ENCODE measurements at regions not wholly inside any gene's neighbourhood (a gene's known extent, or its start where the extent isn't known, plus 50 kb on each side); places are given as distances from the start of the nearest gene placed in this dataset.

DNA sequence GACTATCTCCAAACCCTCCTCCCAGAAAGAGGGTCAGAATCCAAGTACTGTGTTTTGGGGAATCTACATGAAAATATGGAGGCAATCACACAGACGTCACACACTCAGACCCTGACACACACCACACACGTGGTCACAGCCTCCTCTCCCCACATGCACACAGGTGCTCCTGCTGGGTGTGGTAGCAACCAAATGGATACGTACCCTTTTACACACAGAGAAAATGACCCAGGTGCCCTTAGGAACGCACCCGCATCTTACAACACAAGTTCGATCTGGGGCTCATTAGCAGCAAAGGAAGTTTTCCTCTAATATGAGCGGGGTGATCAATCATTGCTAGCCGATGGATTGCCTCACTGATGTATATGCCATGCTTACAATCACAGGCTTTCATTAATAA is 480.2 kb upstream of the KLF4 start:
- no peaks in the 10 kb centered on the region for H3K79me2 ChIP-seq (replicated peaks; ENCODE audit: insufficient read depth)
- no peak overlapping the region for H3K27ac Mint-ChIP-seq
- no peaks in the 10 kb centered on the region for H3F3A ChIP-seq (replicated peaks; ENCODE audit: low read depth)
- no peaks in the 10 kb centered on the region for H3K36me3 ChIP-seq (ENCODE audit: insufficient read depth)
- no peak for ATAC-seq
- H3K4me2 ChIP-seq: no peak overlapping the region
- no peak overlapping the region for H3K27ac ChIP-seq (ENCODE audit: low read depth)
- H3K4me1 ChIP-seq (ENCODE audit: insufficient read depth): no peaks in the 10 kb centered on the region
- no peaks in the 10 kb centered on the region for H3K9me3 Mint-ChIP-seq
- H2AFZ ChIP-seq: no peak overlapping the region
- H3K27me3 ChIP-seq (ENCODE audit: insufficient read depth): no peaks in the 10 kb centered on the region
- no peaks in the 10 kb centered on the region for H4K20me1 ChIP-seq (replicated peaks; ENCODE audit: insufficient read depth)
- H3K9me2 ChIP-seq (ENCODE audit: insufficient read depth): 0 out of 2 replicates have a peak, but pooled peaks cover 3% of the 10 kb centered on the region
- H3K4me1 Mint-ChIP-seq: peaks cover 4% of the 10 kb centered on the region
- H3K4me3 Mint-ChIP-seq: no peak overlapping the region
- TF ChIP-seq, protein P1, sequence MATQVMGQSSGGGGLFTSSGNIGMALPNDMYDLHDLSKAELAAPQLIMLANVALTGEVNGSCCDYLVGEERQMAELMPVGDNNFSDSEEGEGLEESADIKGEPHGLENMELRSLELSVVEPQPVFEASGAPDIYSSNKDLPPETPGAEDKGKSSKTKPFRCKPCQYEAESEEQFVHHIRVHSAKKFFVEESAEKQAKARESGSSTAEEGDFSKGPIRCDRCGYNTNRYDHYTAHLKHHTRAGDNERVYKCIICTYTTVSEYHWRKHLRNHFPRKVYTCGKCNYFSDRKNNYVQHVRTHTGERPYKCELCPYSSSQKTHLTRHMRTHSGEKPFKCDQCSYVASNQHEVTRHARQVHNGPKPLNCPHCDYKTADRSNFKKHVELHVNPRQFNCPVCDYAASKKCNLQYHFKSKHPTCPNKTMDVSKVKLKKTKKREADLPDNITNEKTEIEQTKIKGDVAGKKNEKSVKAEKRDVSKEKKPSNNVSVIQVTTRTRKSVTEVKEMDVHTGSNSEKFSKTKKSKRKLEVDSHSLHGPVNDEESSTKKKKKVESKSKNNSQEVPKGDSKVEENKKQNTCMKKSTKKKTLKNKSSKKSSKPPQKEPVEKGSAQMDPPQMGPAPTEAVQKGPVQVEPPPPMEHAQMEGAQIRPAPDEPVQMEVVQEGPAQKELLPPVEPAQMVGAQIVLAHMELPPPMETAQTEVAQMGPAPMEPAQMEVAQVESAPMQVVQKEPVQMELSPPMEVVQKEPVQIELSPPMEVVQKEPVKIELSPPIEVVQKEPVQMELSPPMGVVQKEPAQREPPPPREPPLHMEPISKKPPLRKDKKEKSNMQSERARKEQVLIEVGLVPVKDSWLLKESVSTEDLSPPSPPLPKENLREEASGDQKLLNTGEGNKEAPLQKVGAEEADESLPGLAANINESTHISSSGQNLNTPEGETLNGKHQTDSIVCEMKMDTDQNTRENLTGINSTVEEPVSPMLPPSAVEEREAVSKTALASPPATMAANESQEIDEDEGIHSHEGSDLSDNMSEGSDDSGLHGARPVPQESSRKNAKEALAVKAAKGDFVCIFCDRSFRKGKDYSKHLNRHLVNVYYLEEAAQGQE (IDR thresholded peaks at IDR 0.05; ENCODE audit: unreplicated experiment): no peak
- TF ChIP-seq CREB1 (CRISPR knock-in tag; IDR thresholded peaks at IDR 0.05; ENCODE audit: low read depth): no peak
- no peak for TF ChIP-seq JUNB (IDR thresholded peaks at IDR 0.05; ENCODE audit: unreplicated experiment)
- TF ChIP-seq STAT1 (IDR thresholded peaks at IDR 0.05; ENCODE audit: unreplicated experiment): no peak
- TF ChIP-seq ZNF114 (CRISPR knock-in tag; IDR thresholded peaks at IDR 0.05): no peak
- no peak overlapping the region for H3K4me3 ChIP-seq
- H3K36me3 Mint-ChIP-seq (ENCODE audit: low read depth): no peaks in the 10 kb centered on the region; the same call in 2 of the 3 replicates
- DNase-seq (ENCODE audit: low spot score): no peak
- peaks cover 2% of the 10 kb centered on the region for H3K27me3 Mint-ChIP-seq (ENCODE audit: insufficient read depth, low read depth, poor library complexity)

DNA sequence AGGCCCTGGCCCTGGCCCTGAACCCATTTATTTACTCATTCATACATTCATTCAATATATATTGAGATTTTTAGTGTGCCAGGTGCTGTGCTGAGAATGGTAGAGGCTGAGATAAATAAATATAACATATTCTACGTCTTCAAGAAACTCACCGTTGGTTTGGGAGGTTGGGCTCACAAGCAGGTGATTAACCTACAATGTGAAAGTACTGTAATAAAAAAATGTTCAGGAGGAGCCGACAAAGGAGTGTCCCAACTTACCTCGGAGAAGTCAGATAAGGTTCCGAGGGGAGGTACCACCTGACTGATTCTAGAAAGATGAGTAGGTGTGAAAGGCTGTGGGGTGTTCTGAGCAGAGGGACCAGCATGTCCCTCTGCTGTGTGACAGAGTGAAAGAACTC is 479.6 kb upstream of the KLF4 start:
- H3K9me2 ChIP-seq (ENCODE audit: insufficient read depth): 0 out of 2 replicates have a peak, but pooled peaks cover 3% of the 10 kb centered on the region
- ATAC-seq (no peak), DNase-seq (ENCODE audit: low spot score) (no peak)
- no peak overlapping the region for H3K4me3 ChIP-seq
- no peak overlapping the region for H3K27ac ChIP-seq (ENCODE audit: low read depth)
- no peaks in the 10 kb centered on the region for H3K4me1 ChIP-seq (ENCODE audit: insufficient read depth)
- no peaks in the 10 kb centered on the region for H3K27me3 ChIP-seq (ENCODE audit: insufficient read depth)
- H3K9me3 Mint-ChIP-seq: no peaks in the 10 kb centered on the region
- peaks cover 4% of the 10 kb centered on the region for H3K4me1 Mint-ChIP-seq
- H2AFZ ChIP-seq: no peak overlapping the region
- H3K79me2 ChIP-seq (replicated peaks; ENCODE audit: insufficient read depth): no peaks in the 10 kb centered on the region
- peaks cover 2% of the 10 kb centered on the region for H3K27me3 Mint-ChIP-seq (ENCODE audit: insufficient read depth, low read depth, poor library complexity)
- H3F3A ChIP-seq (replicated peaks; ENCODE audit: low read depth): no peaks in the 10 kb centered on the region
- no peak overlapping the region for H3K4me2 ChIP-seq
- H4K20me1 ChIP-seq (replicated peaks; ENCODE audit: insufficient read depth): no peaks in the 10 kb centered on the region
- no peaks in the 10 kb centered on the region for H3K36me3 ChIP-seq (ENCODE audit: insufficient read depth)
- no peak overlapping the region for H3K27ac Mint-ChIP-seq
- H3K36me3 Mint-ChIP-seq (ENCODE audit: low read depth): no peaks in the 10 kb centered on the region; the same call in 2 of the 3 replicates
- H3K4me3 Mint-ChIP-seq: no peak overlapping the region
- TF ChIP-seq EZH2 (IDR thresholded peaks at IDR 0.05; ENCODE audit: low read depth, unreplicated experiment) (no peak), ZNF331 (CRISPR knock-in tag; IDR thresholded peaks at IDR 0.05; ENCODE audit: low read depth) (no peak), EZH2phosphoT487 (IDR thresholded peaks at IDR 0.05; ENCODE audit: unreplicated experiment) (no peak), JUNB (IDR thresholded peaks at IDR 0.05; ENCODE audit: unreplicated experiment) (no peak), POLR2AphosphoS5 (IDR thresholded peaks at IDR 0.05; ENCODE audit: low read depth) (no peak), STAT1 (IDR thresholded peaks at IDR 0.05; ENCODE audit: unreplicated experiment) (no peak)
- TF ChIP-seq, protein P2, sequence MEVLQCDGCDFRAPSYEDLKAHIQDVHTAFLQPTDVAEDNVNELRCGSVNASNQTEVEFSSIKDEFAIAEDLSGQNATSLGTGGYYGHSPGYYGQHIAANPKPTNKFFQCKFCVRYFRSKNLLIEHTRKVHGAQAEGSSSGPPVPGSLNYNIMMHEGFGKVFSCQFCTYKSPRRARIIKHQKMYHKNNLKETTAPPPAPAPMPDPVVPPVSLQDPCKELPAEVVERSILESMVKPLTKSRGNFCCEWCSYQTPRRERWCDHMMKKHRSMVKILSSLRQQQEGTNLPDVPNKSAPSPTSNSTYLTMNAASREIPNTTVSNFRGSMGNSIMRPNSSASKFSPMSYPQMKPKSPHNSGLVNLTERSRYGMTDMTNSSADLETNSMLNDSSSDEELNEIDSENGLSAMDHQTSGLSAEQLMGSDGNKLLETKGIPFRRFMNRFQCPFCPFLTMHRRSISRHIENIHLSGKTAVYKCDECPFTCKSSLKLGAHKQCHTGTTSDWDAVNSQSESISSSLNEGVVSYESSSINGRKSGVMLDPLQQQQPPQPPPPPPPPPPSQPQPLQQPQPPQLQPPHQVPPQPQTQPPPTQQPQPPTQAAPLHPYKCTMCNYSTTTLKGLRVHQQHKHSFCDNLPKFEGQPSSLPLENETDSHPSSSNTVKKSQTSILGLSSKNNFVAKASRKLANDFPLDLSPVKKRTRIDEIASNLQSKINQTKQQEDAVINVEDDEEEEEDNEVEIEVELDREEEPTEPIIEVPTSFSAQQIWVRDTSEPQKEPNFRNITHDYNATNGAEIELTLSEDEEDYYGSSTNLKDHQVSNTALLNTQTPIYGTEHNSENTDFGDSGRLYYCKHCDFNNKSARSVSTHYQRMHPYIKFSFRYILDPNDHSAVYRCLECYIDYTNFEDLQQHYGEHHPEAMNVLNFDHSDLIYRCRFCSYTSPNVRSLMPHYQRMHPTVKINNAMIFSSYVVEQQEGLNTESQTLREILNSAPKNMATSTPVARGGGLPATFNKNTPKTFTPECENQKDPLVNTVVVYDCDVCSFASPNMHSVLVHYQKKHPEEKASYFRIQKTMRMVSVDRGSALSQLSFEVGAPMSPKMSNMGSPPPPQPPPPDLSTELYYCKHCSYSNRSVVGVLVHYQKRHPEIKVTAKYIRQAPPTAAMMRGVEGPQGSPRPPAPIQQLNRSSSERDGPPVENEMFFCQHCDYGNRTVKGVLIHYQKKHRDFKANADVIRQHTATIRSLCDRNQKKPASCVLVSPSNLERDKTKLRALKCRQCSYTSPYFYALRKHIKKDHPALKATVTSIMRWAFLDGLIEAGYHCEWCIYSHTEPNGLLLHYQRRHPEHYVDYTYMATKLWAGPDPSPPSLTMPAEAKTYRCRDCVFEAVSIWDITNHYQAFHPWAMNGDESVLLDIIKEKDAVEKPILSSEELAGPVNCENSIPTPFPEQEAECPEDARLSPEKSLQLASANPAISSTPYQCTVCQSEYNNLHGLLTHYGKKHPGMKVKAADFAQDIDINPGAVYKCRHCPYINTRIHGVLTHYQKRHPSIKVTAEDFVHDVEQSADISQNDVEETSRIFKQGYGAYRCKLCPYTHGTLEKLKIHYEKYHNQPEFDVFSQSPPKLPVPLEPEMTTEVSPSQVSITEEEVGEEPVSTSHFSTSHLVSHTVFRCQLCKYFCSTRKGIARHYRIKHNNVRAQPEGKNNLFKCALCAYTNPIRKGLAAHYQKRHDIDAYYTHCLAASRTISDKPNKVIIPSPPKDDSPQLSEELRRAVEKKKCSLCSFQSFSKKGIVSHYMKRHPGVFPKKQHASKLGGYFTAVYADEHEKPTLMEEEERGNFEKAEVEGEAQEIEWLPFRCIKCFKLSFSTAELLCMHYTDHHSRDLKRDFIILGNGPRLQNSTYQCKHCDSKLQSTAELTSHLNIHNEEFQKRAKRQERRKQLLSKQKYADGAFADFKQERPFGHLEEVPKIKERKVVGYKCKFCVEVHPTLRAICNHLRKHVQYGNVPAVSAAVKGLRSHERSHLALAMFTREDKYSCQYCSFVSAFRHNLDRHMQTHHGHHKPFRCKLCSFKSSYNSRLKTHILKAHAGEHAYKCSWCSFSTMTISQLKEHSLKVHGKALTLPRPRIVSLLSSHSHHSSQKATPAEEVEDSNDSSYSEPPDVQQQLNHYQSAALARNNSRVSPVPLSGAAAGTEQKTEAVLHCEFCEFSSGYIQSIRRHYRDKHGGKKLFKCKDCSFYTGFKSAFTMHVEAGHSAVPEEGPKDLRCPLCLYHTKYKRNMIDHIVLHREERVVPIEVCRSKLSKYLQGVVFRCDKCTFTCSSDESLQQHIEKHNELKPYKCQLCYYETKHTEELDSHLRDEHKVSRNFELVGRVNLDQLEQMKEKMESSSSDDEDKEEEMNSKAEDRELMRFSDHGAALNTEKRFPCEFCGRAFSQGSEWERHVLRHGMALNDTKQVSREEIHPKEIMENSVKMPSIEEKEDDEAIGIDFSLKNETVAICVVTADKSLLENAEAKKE (CRISPR knock-in tag; IDR thresholded peaks at IDR 0.05): no peak

All from GM23338 (cell line).